ENCODE measurements at regions not wholly inside any gene's neighbourhood (a gene's known extent, or its start where the extent isn't known, plus 50 kb on each side); places are given as distances from the start of the nearest gene placed in this dataset.

DNA sequence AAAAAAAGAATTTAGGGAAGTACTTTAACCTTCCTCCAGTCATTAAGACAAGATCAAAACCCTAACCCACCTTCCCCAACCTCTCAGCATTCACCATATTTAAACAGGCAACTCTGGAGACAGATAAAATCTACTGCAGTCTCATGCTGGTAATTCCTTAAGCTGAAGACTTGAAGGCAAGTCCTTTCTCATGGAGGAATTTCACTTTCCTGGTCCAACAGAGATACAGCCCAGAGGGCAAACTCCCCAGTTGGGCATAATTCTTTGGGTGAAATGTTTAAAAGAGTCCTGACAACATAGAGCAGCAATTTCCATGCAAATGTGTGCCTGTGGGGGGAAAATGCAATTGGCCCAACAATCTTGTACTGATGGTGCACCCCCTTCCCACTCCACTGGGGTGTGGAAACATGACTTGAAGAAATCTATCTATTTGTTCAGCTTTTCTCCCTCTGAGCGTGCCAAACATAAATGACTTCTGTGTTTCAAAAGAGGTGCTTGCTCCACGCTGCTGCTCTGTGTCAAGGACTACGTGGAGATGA, 131.8 kb upstream of the HNRNPA3 start:
- TF ChIP-seq, protein P1, sequence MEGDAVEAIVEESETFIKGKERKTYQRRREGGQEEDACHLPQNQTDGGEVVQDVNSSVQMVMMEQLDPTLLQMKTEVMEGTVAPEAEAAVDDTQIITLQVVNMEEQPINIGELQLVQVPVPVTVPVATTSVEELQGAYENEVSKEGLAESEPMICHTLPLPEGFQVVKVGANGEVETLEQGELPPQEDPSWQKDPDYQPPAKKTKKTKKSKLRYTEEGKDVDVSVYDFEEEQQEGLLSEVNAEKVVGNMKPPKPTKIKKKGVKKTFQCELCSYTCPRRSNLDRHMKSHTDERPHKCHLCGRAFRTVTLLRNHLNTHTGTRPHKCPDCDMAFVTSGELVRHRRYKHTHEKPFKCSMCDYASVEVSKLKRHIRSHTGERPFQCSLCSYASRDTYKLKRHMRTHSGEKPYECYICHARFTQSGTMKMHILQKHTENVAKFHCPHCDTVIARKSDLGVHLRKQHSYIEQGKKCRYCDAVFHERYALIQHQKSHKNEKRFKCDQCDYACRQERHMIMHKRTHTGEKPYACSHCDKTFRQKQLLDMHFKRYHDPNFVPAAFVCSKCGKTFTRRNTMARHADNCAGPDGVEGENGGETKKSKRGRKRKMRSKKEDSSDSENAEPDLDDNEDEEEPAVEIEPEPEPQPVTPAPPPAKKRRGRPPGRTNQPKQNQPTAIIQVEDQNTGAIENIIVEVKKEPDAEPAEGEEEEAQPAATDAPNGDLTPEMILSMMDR (conservative IDR thresholded peaks at IDR 0.05; ENCODE audit: low read depth, low read length) = no peak
- no peak for TF ChIP-seq EZH2 (IDR thresholded peaks at IDR 0.05; ENCODE audit: low read length, unreplicated experiment)
